Neural crest cell (in vitro differentiated cells): ENCODE measurements at regions not wholly inside any gene's neighbourhood (a gene's known extent, or its start where the extent isn't known, plus 50 kb on each side); places are given as distances from the start of the nearest gene placed in this dataset.

Experiments
- DNase-seq: peaks from one replicate; pipeline ENCODE4 v3.0.0; 2021; ENCODE audit warnings: low read depth, mixed read lengths, low spot score
- H3K27ac Mint-ChIP-seq: one replicate; pipeline ENCODE4 v1.8.0; 2021; ENCODE audit warnings: mild to moderate bottlenecking, mixed read lengths; ENCODE audit not compliant: unreplicated experiment
- H3K27me3 Mint-ChIP-seq: 2 replicates; pipeline ENCODE4 v1.8.0; 2021; ENCODE audit warnings: low read depth, mild to moderate bottlenecking, mixed read lengths
- H3K36me3 Mint-ChIP-seq: 2 replicates; pipeline ENCODE4 v1.8.0; 2021; ENCODE audit warnings: low read depth, mild to moderate bottlenecking, mixed read lengths
- H3K4me1 Mint-ChIP-seq: 2 replicates; pipeline ENCODE4 v1.8.0; 2021; ENCODE audit warnings: mixed read lengths
- H3K4me3 Mint-ChIP-seq: one replicate; pipeline ENCODE4 v1.8.0; 2021; ENCODE audit warnings: mild to moderate bottlenecking, mixed read lengths
- H3K9me3 Mint-ChIP-seq: 2 replicates; pipeline ENCODE4 v1.8.0; 2021; ENCODE audit warnings: mixed read lengths
- CTCF ChIP-seq: fragments of 200-600 bp; sonication (generic); conservative IDR thresholded peaks from 2 replicates; pipeline ENCODE4 v1.5.0; 2021; ENCODE audit warnings: antibody characterized with exemption, mild to moderate bottlenecking

GRCh38 chr1:30272277-30273020 is 450.9 kb downstream of the MATN1 start:
- DNase-seq, result no peak
- H3K27me3 Mint-ChIP-seq, result peaks cover 13% of the 10 kb centered on the region
- H3K4me1 Mint-ChIP-seq, result no peaks in the 10 kb centered on the region
- H3K36me3 Mint-ChIP-seq, result no peaks in the 10 kb centered on the region
- H3K27ac Mint-ChIP-seq, result peak overlapping the region; percentile 81
- no peaks in the 10 kb centered on the region for H3K9me3 Mint-ChIP-seq
- TF ChIP-seq CTCF, result no peak
- H3K4me3 Mint-ChIP-seq, result no peak overlapping the region

- H3K36me3 Mint-ChIP-seq, result no peaks in the 10 kb centered on the region
- no peak for TF ChIP-seq CTCF
- H3K9me3 Mint-ChIP-seq, result no peaks in the 10 kb centered on the region
- H3K4me3 Mint-ChIP-seq, result no peak overlapping the region
- no peak overlapping the region for H3K27ac Mint-ChIP-seq
- H3K4me1 Mint-ChIP-seq, result no peaks in the 10 kb centered on the region
- H3K27me3 Mint-ChIP-seq, result peaks cover 13% of the 10 kb centered on the region
- no peak for DNase-seq
These were observed 451.7 kb downstream of the MATN1 start for GRCh38 chr1:30271401-30272276.

- no peaks in the 10 kb centered on the region for H3K36me3 Mint-ChIP-seq
- peaks cover 13% of the 10 kb centered on the region for H3K27me3 Mint-ChIP-seq
- TF ChIP-seq CTCF, result no peak
- H3K9me3 Mint-ChIP-seq, result no peaks in the 10 kb centered on the region
- no peak overlapping the region for H3K27ac Mint-ChIP-seq
- H3K4me1 Mint-ChIP-seq, result no peaks in the 10 kb centered on the region
- no peak overlapping the region for H3K4me3 Mint-ChIP-seq
- DNase-seq, result no peak
These were observed 452.9 kb downstream of the MATN1 start for GRCh38 chr1:30270461-30270860.

GRCh38 chr1:30268923-30269666 is 454.3 kb downstream of the MATN1 start:
- no peaks in the 10 kb centered on the region for H3K9me3 Mint-ChIP-seq
- H3K27ac Mint-ChIP-seq, result no peak overlapping the region
- no peak for DNase-seq
- no peak overlapping the region for H3K4me3 Mint-ChIP-seq
- H3K4me1 Mint-ChIP-seq, result no peaks in the 10 kb centered on the region
- peaks cover 13% of the 10 kb centered on the region for H3K27me3 Mint-ChIP-seq
- TF ChIP-seq CTCF, result no peak
- H3K36me3 Mint-ChIP-seq, result no peaks in the 10 kb centered on the region

- Mint-ChIP-seq H3K9me3 (no peaks in the 10 kb centered on the region), H3K4me1 (no peaks in the 10 kb centered on the region), H3K27me3 (peaks cover 13% of the 10 kb centered on the region), H3K27ac (no peak overlapping the region), H3K36me3 (no peaks in the 10 kb centered on the region), H3K4me3 (no peak overlapping the region)
- TF ChIP-seq CTCF, result no peak
- DNase-seq, result no peak
These were observed 455.5 kb downstream of the MATN1 start for GRCh38 chr1:30267856-30268255.
